Stimulated activated CD8-positive, alpha-beta memory T cell treated with anti-CD3 and anti-CD28 coated beads, Interleukin-7, amount 100 ng/mL, for 4 hours (primary cell): ENCODE measurements at regions not wholly inside any gene's neighbourhood (a gene's known extent, or its start where the extent isn't known, plus 50 kb on each side); places are given as distances from the start of the nearest gene placed in this dataset.
"Not testable (repeated sequence)": the region's sequence is repeated elsewhere in the genome, so short reads cannot be mapped to it uniquely, and the experiment has no call there.

Experiments
- DNase-seq, 2 donors: peaks; one replicate each; pipeline ENCODE4 v3.0.0-alpha.2; 2020; ENCODE audit warnings: low read depth in 2 of 2

DNA sequence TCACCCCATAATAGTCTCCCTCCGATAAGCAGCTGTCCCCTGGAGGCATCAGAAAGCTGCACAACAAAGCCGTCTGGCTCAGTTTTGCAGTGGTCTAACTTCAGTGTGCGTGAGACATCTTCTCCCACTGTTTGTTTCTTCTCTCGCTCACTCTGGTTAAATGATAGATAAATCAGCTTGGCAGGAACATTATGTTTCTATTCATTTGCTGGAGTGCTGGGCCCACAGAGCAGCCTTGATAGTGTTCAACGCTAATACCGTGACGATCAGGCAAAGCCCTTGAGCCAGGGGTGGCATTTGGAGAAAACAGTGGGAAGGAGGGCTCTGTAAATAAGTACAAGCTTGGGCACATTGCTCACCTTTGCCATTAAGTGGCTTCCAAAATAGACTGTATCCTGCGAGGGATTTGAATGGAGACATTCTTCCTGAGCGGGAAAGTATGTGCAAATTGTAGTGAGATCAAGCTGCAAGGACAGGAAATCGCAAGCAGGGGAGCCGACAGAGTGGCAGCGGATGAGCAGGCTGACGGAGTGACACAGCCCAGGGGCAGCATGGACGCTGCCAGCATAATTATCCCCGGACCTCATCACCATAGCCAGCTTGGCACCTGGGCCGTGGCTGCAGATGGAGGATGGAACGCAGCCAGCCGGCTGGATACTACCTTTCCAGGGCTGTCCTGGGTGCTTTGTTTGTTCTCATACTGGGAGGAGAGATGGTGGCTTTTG lies 256.8 kb upstream of the FZD8 start:
- DNase-seq, result no peak

DNA sequence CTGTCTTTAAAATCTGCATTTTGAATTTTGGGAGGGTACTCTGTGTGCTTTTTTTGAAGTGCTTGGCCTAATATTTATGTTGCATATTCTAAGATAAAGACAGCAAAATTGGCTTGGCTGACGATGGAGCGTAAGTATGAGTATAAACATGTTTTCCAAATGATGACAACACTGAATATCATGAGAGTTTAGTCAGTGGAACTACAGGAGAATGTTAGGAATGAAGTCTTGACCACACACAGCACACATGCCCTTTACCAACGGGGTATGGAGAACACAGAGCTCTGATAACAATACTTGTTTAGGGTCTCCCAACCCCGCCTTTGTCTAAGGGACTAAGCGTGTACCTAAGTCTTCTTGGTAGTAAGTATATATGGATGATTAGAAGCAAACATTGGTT lies 253.9 kb upstream of the FZD8 start:
- no peak for DNase-seq

DNA sequence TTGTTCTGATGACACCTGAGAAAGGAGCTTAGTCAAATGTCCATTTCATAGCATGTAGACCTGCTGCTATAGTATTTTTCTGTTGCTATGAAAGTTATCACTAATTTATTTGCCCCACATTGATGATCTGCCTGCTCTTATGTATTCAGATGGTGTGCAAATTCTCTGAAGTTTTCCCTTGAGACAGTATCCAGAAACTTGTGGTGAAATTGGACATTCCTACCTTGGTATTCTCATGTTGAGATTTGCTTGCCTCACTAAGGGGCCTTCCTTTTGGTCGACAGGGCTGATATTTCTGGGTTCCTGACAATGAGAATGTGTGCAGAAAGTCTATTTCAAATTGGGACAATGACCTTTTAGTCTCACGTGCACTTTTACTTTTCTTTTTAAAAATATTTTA lies 253.2 kb upstream of the FZD8 start:
- no peak for DNase-seq

DNA sequence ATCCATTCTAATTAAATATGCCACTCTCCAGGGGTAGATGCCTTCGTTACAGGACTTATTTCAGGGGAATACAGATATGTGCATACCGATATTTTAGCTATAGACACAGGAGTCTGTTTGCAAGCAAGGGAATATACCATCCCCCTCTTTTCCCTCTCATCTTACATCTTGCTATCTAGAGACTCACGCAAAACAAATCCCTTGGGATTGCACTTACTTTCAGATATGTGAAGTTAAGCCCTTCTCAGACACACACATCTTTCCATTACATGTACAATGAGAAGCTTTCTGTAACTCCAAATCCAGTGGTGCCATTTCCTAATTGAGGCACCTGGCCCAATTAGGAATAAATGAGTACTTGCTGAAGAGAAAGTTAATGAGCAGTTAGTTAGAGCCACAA lies 250.4 kb upstream of the FZD8 start:
- DNase-seq, result no peak

DNA sequence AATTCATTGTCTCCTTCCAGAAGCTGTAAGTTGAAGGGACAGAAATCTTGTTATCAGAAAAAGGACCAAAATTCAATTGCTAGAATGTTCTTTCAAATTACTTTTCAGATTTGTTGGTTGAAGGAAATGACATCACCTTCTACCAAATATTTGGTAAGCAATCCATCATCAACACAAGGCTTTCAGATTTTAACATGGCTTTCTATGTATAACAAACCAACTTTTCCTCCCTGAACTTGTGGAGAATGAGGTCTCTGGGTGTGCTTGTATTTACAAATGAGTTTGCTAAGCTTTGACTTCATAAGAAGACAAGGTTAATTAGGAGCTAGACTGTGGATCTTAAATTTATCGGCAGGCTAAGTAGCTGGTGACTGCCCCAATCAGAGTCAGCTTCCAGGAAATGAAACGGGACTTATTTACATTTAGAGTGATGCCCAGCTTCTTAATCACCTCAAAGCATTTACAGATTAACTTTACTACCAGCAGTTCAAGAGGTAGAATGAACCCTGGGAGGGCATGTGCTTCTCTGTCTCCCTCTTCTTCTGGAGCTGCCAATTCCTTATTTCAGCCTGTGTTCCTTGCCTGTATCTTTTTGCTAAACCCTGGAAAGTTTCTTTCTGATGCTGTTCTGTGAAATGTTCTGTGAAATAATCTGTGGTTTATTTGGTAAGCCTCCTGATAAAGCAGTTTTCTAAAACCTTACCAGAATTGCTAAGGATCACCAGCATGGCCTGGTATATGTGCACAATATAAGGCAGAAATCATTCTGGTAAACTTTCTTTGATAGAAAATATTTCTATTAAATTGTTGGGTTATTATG lies 248.8 kb upstream of the FZD8 start:
- DNase-seq, result no peak

DNA sequence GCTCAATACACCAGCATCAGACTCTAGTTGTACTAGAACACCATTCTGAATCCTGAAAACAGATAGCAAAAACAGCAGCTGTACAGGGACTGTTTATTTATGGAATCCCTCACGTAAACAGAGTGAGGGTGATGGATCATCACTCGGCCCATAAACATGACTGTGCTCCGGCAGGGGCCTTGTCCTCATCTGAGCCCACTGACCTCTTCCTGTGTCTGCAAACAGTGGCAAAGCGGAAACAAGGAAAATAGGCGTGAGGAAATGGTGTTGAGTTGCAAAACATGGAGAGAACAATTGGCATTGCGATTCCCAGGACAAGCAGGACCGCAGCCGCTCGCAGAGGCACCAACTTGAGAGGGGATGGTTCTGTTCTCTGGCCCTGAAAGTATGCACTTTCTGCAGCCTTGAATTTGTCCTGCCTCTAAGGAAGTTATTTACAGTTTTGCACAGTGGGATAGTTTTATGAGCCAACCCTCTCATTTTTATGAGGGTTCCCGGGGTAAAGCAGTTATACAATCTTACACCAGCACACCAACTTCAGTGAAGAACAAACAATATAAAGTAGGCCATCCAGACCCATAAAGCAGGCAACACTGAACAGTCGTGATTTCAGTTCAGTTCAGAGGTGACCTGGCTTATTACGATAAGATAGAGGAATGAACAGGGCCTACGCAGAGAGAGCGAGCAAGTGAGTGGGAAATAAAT lies 248.0 kb upstream of the FZD8 start:
- DNase-seq, result no peak

DNA sequence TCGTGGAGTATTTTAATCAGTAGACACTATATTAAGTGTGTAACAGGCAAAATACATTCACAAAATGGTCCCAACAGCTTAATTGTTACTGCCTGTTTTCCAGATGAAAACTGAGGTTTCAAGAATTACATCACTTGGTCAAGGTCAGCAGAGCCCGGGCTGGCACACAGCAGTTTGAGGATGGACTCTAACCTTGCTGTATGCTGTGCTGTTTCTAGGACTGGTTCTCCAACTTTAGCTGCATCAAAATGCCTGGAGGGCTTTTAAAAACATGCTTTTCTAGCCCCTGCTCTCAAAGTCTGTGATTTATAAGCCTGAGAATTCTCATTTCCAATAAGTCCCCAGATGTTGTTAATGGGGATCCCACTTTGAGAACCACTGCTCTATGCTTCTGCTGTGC lies 247.1 kb upstream of the FZD8 start:
- no peak for DNase-seq

DNA sequence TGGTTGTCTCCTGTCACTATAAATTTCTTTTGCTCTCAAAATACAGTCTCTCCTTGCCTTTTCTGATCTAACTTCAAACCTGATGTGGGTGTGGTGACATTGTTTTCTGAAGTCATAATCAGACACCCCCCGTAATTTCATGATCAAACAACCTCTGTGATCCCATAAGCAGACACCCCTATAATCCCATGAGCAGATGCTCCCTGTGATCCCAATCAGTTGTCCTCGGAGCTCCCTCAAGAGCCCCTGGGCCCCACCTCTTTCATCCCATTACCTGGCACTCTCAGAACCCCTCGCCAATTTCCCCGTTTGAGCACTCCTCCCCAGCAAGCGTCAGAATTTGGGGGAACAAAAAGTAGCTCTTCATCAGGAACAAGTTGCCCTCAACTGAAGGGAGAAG lies 246.3 kb upstream of the FZD8 start:
- no peak for DNase-seq

DNA sequence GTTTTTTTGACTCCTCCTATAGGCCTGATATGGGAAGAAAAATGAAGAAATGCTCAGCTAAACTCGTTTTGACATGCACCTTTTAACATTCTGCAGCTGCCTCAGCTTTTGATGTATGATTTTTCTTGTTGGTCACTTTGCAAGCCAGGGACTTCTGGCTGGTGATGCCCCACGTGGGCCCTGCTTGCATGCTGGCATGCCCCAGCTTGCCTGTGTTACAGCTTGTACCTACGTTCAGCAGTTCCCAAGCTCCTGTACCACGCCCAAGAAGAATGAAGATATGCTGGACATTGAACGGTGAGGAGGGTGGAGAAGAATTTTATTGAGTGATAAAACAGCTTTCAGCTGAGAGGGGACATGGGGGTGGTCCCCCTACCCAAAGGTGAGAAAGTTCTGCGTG lies 245.6 kb upstream of the FZD8 start:
- DNase-seq, result no peak

DNA sequence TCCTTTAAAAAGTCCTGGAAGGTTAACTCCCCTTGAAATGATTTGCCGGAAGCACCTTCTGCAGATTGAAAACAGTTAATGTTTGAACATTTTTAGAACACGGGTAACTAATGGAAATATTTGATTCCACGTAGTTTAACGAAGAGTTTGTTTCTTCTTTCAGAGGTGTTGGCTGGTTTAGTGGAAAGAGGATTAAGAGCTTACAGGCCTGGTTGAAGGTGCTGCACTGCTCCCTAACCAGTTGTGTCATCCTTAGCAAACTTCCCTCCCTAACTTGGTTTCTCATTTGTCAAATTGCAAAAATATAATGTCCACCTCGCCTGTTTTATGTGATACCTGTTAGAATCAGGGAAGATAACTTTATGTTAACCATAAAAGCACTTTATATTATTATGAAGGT lies 243.0 kb upstream of the FZD8 start:
- no peak for DNase-seq

DNA sequence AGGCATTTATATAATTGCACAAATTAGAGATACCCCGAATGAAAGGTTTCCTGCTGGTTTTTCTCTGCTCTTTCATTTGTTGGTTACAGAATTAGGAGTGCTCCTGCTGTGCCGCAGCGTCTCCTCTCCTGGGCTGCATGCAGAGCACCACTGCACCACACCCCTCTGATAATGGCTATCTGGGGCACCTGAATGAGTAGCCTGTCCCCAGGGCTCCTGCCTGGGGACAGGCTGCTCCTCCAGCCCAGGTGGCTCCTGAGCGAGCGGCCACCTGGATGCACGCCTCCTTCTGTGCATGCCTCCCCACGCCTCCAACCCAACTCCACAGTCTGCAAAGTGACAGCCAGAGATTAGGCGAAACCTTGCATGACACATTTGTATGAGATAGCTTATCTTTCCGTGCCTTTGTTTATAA lies 242.6 kb upstream of the FZD8 start:
- DNase-seq, result no peak

DNA sequence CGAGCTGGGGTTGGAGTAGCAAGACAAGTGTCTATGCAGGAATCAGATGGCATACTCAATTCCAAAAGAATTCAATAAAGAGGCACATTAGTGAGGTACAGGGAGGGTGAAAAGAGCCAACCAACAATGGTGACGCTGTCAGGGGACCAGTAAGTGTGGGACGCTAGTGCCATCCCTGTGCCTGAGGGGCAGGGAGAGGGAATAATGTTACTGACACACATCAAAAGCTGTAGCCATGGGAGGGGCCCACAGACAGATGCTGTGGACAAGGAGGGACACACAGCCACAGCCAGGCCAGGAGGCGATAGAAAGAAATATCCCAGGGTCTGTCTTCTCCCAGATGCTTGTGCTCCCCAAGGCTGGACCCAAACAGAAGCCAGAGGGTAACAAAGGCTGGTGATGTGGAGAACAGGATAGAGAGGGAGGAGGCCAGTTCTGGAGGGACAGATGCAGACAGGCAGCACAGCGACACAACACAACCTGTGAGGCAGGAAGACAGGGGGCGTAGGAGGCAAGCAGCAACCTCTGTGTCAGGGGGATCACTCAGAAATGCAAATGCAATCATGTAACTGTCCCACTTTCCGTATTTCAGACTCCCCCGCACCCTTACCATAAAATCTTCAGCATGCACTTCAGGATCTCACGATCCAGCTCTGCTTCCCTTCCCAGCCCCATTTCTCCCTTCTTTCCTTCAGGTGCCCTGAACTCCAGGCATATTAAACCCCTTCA lies 240.5 kb upstream of the FZD8 start:
- DNase-seq, result no peak

DNA sequence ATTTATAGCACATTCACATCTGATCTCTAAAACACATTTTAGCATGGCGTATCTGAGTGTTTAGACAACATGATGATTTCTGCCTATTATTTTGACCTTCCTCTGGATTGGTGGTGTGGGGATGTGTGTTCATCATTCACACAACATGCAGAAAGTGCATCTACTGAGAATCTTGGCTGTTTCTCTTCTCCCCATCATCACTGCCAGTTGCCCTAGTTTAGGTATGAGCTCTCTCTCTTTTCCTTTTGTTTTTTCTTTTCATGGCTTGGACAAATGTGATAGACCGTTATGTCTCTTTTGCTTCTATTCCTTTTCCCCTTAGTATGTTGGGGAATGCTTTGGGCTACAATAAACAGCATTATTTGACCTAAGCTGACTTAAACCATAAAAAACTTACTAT lies 239.2 kb upstream of the FZD8 start:
- no peak for DNase-seq

DNA sequence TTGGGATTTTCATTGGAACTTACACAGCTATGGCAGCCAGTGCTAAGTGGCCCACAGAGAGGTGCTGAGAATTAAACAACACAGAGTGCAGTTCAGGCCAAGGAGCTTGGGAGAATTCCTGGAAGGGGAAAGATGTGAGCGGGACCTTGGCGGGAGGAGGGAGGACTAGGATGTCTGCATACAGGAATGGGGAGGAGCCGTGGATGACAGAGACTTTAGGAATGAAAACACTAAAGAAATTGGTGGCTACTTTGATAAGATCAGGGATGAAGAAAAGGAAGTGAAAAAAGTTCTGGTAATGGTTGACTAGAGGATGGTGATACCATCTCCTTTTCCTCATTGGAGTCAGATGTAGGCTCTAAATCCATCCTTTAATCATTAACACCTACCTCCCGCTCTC lies 234.2 kb upstream of the FZD8 start:
- no peak for DNase-seq

DNA sequence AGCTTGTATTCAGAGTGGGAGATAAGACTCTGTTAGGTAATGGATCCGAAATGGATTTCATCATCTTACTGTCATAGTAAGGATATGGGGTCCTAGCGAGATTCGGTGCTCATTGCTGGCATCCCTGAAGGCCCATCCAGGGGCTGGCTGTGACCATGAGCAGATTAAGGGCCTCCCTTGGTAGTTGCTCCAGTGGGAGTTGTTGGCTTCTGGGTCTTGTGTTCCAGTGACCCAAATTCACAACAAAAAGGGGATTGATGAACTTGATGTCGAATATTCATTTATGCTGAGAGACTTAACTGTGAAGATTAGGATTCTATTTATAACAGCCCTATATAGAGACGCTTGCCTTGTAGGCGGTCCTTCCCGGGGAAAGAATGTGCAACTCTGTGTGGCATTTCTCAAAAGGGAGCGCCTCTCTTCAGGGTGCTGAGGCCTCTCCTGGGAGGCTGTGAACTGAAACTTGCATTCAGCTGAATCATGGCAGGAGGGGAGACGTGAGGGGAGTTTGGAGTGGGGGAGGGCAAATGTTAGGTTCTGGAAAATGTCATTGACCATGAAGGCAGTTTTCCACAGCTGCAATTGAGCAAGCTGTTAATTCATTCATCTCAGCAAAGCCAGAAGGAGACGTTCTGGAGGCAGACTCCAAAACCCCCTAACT lies 233.1 kb upstream of the FZD8 start:
- no peak for DNase-seq

DNA sequence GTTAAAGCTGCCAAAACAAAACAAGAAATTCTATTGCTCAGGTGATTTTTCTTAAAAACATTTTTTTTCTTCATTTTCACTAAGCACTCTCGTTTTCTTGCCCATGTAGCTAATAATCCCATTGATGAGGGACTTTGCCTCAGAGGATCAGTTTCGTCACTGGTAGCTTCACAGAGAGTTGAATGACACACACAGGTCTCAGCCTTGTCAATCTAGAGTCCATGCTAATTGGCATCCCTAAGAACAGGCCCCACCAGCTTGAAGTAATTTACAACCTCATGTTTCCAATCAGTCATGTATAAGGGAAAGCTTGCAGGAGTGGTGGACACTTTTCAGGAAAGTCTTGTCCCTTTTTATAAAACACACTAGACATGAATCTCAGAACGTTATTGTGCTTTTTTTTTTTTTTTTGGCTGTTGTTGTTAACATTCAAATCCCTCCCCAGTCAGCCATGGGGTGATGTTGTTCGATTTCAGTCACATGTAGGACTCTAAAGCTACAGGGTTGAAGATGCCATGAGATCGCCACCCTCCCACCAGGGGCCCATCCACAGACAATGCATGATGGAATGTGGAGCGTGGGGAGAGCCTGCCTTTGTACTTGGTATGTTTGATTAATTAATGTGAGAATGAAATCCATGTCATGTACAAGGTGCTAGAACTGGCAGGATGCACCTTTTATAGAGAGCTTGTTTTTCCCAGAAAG lies 232.4 kb upstream of the FZD8 start:
- no peak for DNase-seq

DNA sequence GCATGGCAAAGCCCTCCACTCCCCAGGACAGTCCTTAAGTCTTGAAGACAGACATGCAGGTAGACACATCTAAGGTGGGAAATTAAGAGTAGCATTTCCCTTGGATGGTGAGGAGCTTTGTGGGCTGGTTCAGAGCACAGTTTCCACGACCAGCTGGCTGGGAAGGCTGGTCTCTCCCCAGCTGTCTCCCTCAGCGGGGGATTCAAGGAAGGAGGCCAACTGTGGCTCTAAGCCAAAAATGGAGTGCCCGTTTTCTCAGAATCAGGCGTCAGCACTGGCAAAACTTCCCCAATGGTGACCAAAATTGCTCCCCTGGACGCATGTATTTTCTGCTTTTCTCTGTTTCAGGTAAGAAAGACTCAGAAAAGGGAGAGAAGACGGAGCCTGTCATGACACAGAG lies 230.6 kb upstream of the FZD8 start:
- DNase-seq, result no peak

DNA sequence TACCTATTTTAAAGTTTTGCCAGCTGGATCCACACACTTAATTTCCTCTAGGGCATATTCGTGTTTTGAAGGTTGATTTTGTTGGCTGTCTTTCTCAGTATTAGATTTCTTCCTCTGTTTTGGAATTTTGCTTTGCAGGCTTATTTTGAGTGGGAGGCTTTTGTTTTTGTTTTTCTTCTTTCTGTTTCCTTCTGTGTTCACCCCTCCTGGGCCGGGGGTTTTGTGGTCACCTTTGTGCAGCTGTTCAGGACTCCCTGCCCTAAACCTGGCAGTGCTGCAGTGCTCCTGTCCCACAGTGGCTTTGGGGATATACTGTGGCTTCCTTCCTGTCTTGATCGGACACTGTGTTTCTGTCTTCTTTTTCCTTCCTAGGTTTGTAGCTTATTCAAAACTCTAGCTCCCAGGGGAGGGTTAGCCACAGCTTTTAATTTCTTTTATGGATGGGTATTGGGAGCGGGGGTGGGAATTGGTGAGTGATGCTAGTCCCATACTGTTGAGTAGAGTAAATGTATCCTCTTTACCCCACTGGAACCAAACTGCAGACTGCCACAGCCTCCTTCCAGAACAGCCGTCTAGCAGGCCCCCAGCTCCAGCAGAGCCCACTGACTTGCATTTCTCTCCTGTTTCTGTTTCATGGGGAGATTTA lies 228.7 kb upstream of the FZD8 start:
- no peak for DNase-seq

DNA sequence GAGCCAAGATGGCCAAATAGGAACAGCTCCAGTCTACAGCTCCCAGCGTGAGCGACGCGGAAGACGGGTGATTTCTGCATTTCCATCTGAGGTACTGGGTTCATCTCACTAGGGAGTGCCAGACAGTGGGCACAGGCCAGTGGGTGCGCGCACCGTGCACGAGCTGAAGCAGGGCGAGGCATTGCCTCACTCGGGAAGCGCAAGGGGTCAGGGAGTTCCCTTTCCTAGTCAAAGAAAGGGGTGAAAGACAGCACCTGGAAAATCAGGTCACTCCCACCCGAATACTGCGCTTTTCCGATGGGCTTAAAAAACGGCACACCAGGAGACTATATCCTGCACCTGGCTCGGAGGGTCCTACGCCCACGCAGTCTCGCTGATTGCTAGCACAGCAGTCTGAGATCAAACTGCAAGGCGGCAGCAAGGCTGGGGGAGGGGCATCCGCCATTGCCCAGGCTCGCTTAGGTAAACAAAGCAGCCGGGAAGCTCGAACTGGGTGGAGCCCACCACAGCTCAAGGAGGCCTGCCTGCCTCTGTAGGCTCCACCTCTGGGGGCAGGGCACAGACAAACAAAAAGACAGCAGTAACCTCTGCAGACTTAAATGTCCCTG lies 216.7 kb upstream of the FZD8 start:
- not testable (repeated sequence) for DNase-seq

DNA sequence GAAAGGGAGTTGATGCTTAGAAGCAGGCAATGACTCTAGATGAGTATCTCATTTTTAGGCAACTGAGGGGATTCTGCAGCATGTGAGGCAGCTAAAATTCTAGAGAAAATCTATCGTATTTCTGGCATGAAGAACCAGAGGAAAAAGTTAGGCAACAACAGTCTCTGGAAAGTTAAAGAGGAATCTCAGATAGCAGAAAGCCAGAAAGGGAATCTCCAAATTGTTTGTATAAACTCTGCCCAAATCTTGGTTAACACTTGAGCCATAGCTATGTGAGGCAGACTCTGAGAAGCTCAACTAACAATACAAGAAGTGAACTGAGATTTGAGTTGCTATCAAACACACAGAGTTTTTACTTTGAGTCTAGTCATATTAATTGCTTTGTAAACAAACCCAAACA lies 215.8 kb upstream of the FZD8 start:
- no peak for DNase-seq
